ENCODE measurements at regions not wholly inside any gene's neighbourhood (a gene's known extent, or its start where the extent isn't known, plus 50 kb on each side); places are given as distances from the start of the nearest gene placed in this dataset.
"Not testable (repeated sequence)": the region's sequence is repeated elsewhere in the genome, so short reads cannot be mapped to it uniquely, and the experiment has no call there.

DNA sequence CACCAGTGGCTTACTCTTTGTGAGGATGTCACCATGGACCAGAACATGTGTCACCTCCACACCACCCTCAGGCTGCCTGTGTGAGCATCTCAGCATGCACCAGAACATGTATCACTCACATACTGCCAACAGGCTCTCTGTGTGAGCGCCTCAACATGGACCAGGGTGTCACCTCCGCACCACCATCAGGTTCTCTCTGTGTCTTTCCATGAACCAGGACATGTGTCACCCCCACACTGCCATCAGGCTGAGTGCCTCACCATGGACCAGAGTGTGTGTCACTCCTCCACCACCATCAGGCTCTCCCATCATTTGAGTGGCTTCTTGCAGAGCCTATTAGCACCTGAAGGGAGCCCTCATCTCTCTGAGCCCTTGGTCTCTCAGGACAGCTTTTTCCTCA lies 125.2 kb downstream of the ZNF648 start:
- WGBS, 2 donors = 89 to 94% methylated on average over 2 of the region's 2 CpGs

DNA sequence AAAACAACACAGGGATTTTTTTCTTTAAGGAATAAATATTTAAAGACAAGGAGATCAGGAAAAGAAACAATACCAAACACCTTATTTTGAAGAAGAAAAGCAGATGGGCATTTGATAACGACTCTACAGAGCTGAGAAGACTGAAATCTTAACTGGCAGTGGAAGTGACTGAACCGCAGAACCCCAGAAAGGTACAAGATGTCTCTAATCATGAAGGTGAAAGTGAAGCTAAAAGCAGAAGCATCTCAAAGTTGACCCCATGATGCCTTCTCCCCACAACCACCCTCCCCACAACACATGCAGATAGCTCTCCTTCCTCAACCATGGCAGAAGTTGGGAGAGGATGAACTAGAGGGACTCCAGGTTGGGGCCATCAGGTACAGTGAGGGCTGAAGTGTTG lies 129.6 kb downstream of the ZNF648 start:
- Histone ChIP-seq H3K9me3 (no peaks in the 10 kb centered on the region), H3K4me3 (no peak overlapping the region), H3K27me3 (no peaks in the 10 kb centered on the region), H3K27ac (no peak overlapping the region), H3K36me3 (no peaks in the 10 kb centered on the region), H3K4me1 (no peaks in the 10 kb centered on the region)
- TF ChIP-seq CTCF (IDR thresholded peaks at IDR 0.05) = no peak
- no peak for TF ChIP-seq EP300 (IDR thresholded peaks at IDR 0.05)
- TF ChIP-seq POLR2A (IDR thresholded peaks at IDR 0.05) = no peak
- no peak for TF ChIP-seq POLR2AphosphoS5 (IDR thresholded peaks at IDR 0.05)
- DNase-seq (no peak), ATAC-seq (ENCODE audit: low FRiP score in 2 of 2) (no peak)
- 84 to 87% methylated on average over 2 of the region's 2 CpGs for WGBS, 2 donors

More for the DNA sequence above, 125.2 kb downstream of the ZNF648 start:
- H3K36me3 ChIP-seq = no peaks in the 10 kb centered on the region
- no peak for DNase-seq
- H3K27me3 ChIP-seq = no peaks in the 10 kb centered on the region
- H3K4me1 ChIP-seq = no peaks in the 10 kb centered on the region
- peak; percentile 39 to 43 for ATAC-seq (ENCODE audit: low FRiP score in 2 of 2)
- no peaks in the 10 kb centered on the region for H3K9me3 ChIP-seq
- H3K27ac ChIP-seq = no peak overlapping the region
- H3K4me3 ChIP-seq = no peak overlapping the region
- no peak for TF ChIP-seq EP300 (IDR thresholded peaks at IDR 0.05)

DNA sequence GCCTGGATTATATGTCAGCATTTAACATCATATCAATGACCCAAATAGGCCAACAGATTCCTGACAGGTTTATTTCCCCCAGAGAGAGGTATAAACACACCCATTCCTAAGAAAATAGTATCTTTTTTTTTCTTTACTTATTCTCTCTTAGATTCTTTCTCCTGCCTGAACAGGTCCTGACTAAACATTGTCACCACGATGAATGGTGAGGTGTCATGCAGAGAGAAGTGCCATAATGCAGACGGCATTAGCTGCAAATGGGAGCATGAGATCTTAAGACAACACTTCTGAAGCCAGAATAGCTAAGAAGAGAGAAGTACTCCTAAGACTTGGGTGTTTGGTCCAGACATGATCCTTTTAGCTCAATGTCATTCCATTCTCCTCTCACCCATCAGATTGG lies 131.3 kb downstream of the ZNF648 start:
- DNase-seq (no peak), ATAC-seq (ENCODE audit: low FRiP score in 2 of 2) (no peak)
- H3K27me3 ChIP-seq = no peaks in the 10 kb centered on the region
- no peaks in the 10 kb centered on the region for H3K9me3 ChIP-seq
- TF ChIP-seq POLR2AphosphoS5 (IDR thresholded peaks at IDR 0.05) (no peak), CTCF (IDR thresholded peaks at IDR 0.05) (no peak), EP300 (IDR thresholded peaks at IDR 0.05) (no peak), POLR2A (IDR thresholded peaks at IDR 0.05) (no peak)
- H3K36me3 ChIP-seq = no peaks in the 10 kb centered on the region
- H3K27ac ChIP-seq = no peak overlapping the region
- H3K4me3 ChIP-seq = no peak overlapping the region
- no peaks in the 10 kb centered on the region for H3K4me1 ChIP-seq
- WGBS, 2 donors = 69 to 80% methylated on average over 2 of the region's 2 CpGs

DNA sequence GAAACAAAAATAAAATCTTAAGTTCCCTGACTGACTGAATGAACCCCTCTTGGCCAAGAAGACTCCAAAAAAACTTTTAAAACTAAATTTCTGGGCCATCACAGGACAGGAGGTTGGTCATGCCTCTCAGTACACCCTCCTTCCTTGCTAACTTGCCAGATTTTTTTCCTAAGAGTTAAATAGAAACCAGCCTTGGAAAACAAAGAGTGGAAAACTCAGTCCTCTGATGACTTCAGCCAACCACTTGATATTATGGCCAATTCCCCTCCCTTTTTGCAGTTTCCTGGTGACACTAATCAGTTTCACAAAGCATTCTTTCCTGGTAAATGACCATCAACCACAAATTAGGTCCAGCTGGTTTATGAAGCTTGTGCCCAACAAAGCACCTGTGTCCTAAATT lies 134.8 kb downstream of the ZNF648 start:
- no peak for DNase-seq
- no peak overlapping the region for H3K4me3 ChIP-seq
- H3K36me3 ChIP-seq = no peaks in the 10 kb centered on the region
- no peaks in the 10 kb centered on the region for H3K27me3 ChIP-seq
- no peak overlapping the region for H3K27ac ChIP-seq
- no peak for ATAC-seq (ENCODE audit: low FRiP score in 2 of 2)
- no peaks in the 10 kb centered on the region for H3K4me1 ChIP-seq
- H3K9me3 ChIP-seq = peaks cover 0 to 4% (median 0%) of the 10 kb centered on the region in 4 donors
- no peak for TF ChIP-seq POLR2AphosphoS5 (IDR thresholded peaks at IDR 0.05)
- TF ChIP-seq CTCF (IDR thresholded peaks at IDR 0.05) = no peak
- no peak for TF ChIP-seq POLR2A (IDR thresholded peaks at IDR 0.05)
- no peak for TF ChIP-seq EP300 (IDR thresholded peaks at IDR 0.05)

DNA sequence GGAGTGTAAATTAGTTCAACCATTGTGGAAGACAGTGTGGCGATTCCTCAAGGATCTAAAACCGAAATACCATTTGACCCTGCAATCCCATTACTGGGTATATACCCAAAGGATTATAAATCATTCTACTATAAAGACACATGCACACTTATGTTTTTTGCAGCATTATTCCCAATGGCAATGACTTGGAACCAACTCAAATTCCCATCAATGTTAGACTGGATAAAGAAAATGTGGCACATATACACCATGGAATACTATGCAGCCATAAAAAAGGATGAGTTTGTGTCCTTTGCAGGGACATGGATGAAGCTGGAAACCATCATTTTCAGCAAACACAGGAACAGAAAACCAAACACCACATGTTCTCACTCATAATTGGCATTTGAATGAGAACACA lies 137.5 kb downstream of the ZNF648 start:
- not testable (repeated sequence) for ATAC-seq (ENCODE audit: low FRiP score in 2 of 2); DNase-seq; H3K4me1 ChIP-seq; H3K27ac ChIP-seq; H3K27me3 ChIP-seq; H3K36me3 ChIP-seq; H3K9me3 ChIP-seq; H3K4me3 ChIP-seq
- WGBS, 2 donors = 76 to 85% methylated on average over 2 of the region's 2 CpGs

DNA sequence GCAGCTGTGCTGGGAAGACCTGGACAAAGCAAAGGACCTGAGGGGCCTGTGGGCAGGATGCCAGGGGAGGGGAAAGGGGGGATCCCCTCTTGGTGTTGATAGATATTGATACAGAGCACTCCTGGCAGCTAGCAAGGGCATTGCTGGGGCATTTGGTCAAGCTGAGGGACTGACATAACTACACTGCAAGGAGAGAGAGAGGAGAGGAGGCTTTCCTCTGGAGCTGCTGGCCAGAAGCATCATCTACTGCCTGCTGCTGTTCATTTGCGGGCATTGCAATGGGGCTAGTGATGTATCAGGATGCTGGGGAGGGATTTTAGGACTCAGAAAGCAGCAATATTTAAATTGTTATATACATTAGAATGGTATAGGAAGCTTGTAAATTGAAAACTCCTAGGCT lies 142.0 kb downstream of the ZNF648 start:
- Histone ChIP-seq H3K4me1 (no peaks in the 10 kb centered on the region), H3K4me3 (no peak overlapping the region), H3K36me3 (no peaks in the 10 kb centered on the region), H3K9me3 (peaks cover 0 to 4% (median 0%) of the 10 kb centered on the region in 4 donors), H3K27ac (no peak overlapping the region), H3K27me3 (no peaks in the 10 kb centered on the region)
- TF ChIP-seq CTCF (IDR thresholded peaks at IDR 0.05) (no peak), EP300 (IDR thresholded peaks at IDR 0.05) (no peak), POLR2AphosphoS5 (IDR thresholded peaks at IDR 0.05) (no peak), POLR2A (IDR thresholded peaks at IDR 0.05) (no peak)
- WGBS, 2 donors = 95 to 100% methylated on average over 1 of the region's 1 CpG
- no peak for ATAC-seq (ENCODE audit: low FRiP score in 2 of 2)
- DNase-seq = no peak
